HL-60/S4 treated with phorbol 12-myristate 13-acetate at 8.2 ng/mL for 4 days and 3 days (cell line): ENCODE measurements at regions not wholly inside any gene's neighbourhood (a gene's known extent, or its start where the extent isn't known, plus 50 kb on each side); places are given as distances from the start of the nearest gene placed in this dataset.

ENCODE experiments used
- in situ Hi-C: fragments of 300-500 bp; cut with MboI; formaldehyde crosslinking; loops from 2 replicates; pipeline ENCODE4 v1.15.0; 2022; ENCODE audit warnings: low sequenced_read_pairs

GRCh38 chr3:188940573-188940932, 231.2 kb upstream of the TPRG1 start:
- in situ Hi-C loops: no loop called here

GRCh38 chr3:188941103-188941502, 230.7 kb upstream of the TPRG1 start:
- in situ Hi-C loops: no loop called here

GRCh38 chr3:188942191-188942590, 229.6 kb upstream of the TPRG1 start:
- in situ Hi-C loops: no loop called here

- in situ Hi-C loops: no loop called here
Observed at GRCh38 chr3:188943591-188943990, 228.2 kb upstream of the TPRG1 start.

GRCh38 chr3:188944108-188944507, 227.7 kb upstream of the TPRG1 start:
- in situ Hi-C loops: no loop called here

GRCh38 chr3:188946351-188947240, 225.2 kb upstream of the TPRG1 start:
- in situ Hi-C loops: no loop called here

GRCh38 chr3:188947401-188948280, 224.1 kb upstream of the TPRG1 start:
- in situ Hi-C loops: no loop called here

GRCh38 chr3:188948281-188948996, 223.3 kb upstream of the TPRG1 start:
- in situ Hi-C loops: no loop called here

- in situ Hi-C loops: no loop called here
Observed at GRCh38 chr3:188948997-188949389, 222.8 kb upstream of the TPRG1 start.

GRCh38 chr3:188949456-188949855, 222.3 kb upstream of the TPRG1 start:
- in situ Hi-C loops: no loop called here

GRCh38 chr3:188949996-188950395, 221.8 kb upstream of the TPRG1 start:
- in situ Hi-C loops: loop anchor here (5.0 kb wide), 1 partner anchor 1208 kb away; no protein-coding TSS in a partner anchor

- in situ Hi-C loops: loop anchor here (5.0 kb wide), 1 partner anchor 1209 kb away; no protein-coding TSS in a partner anchor
Observed at GRCh38 chr3:188950832-188951489, 220.8 kb upstream of the TPRG1 start.

GRCh38 chr3:188951734-188952133, 220.0 kb upstream of the TPRG1 start:
- in situ Hi-C loops: loop anchor here (5.0 kb wide), 1 partner anchor 1209 kb away; no protein-coding TSS in a partner anchor

GRCh38 chr3:188954590-188955208, 217.1 kb upstream of the TPRG1 start:
- in situ Hi-C loops: loop anchor here (5.0 kb wide), 1 partner anchor 1212 kb away; no protein-coding TSS in a partner anchor

GRCh38 chr3:188955919-188956318, 215.9 kb upstream of the TPRG1 start:
- in situ Hi-C loops: no loop called here

GRCh38 chr3:188956839-188957489, 214.8 kb upstream of the TPRG1 start:
- in situ Hi-C loops: no loop called here

GRCh38 chr3:188959013-188959412, 212.8 kb upstream of the TPRG1 start:
- in situ Hi-C loops: no loop called here

GRCh38 chr3:188962253-188963247, 209.2 kb upstream of the TPRG1 start:
- in situ Hi-C loops: no loop called here
